Neuronal stem cell (in vitro differentiated cells): ENCODE measurements at regions not wholly inside any gene's neighbourhood (a gene's known extent, or its start where the extent isn't known, plus 50 kb on each side); places are given as distances from the start of the nearest gene placed in this dataset.

ENCODE experiments used
- DNase-seq: peaks from one replicate; pipeline ENCODE4 v3.0.0-alpha.2; 2013; ENCODE audit warnings: low spot score
- H2AFZ ChIP-seq: one replicate; pipeline ENCODE4 v1.6.1; 2013; ENCODE audit warnings: mild to moderate bottlenecking, low read length, inconsistent platforms
- H2AK5ac ChIP-seq: 2 replicates; pipeline ENCODE4 v1.6.1; 2013; ENCODE audit warnings: low read depth, mild to moderate bottlenecking, inconsistent platforms, low read length, moderate library complexity, mixed read lengths
- H2BK120ac ChIP-seq: 2 replicates; pipeline ENCODE4 v1.6.1; 2013; ENCODE audit warnings: low read depth, mild to moderate bottlenecking, inconsistent platforms, low read length, moderate library complexity, mixed read lengths
- H2BK12ac ChIP-seq: one replicate; pipeline ENCODE4 v1.6.1; 2013; ENCODE audit warnings: low read length, inconsistent platforms
- H2BK15ac ChIP-seq: 2 replicates; pipeline ENCODE4 v1.6.1; 2013; ENCODE audit warnings: mild to moderate bottlenecking, low read length, inconsistent platforms, mixed read lengths
- H2BK5ac ChIP-seq: one replicate; pipeline ENCODE4 v1.6.1; 2013; ENCODE audit warnings: inconsistent platforms, mild to moderate bottlenecking, low read length, moderate library complexity
- H3K14ac ChIP-seq: one replicate; pipeline ENCODE4 v1.6.1; 2013; ENCODE audit warnings: low read length, inconsistent platforms
- H3K18ac ChIP-seq: 2 replicates; pipeline ENCODE4 v1.6.1; 2013; ENCODE audit warnings: low read length, inconsistent platforms
- H3K23ac ChIP-seq: 2 replicates; pipeline ENCODE4 v1.6.1; 2013; ENCODE audit warnings: low read depth, mild to moderate bottlenecking, mixed read lengths, low read length, inconsistent platforms; ENCODE audit not compliant: poor library complexity
- H3K27ac ChIP-seq: replicated peaks from 3 replicates; pipeline ENCODE4 v1.5.1; 2013; ENCODE audit warnings: low read length, inconsistent platforms
- H3K27me3 ChIP-seq, 3 experiments: 2 replicates each; pipeline ENCODE4 v1.6.1; 2013; ENCODE audit warnings: low read length in 3 of 3, mild to moderate bottlenecking in 2 of 3, inconsistent platforms in 1 of 3, low read depth in 1 of 3, mixed read lengths in 1 of 3, moderate library complexity in 1 of 3; ENCODE audit not compliant: control insufficient read depth in 3 of 3, insufficient read depth in 3 of 3
- H3K36me3 ChIP-seq, 2 donors: replicated peaks in 1 of 2; 2 replicates each; pipeline ENCODE4 v1.6.1; 2013; ENCODE audit warnings: low read length in 2 of 2; ENCODE audit not compliant: control insufficient read depth in 2 of 2, insufficient read depth in 2 of 2
- H3K4ac ChIP-seq: 2 replicates; pipeline ENCODE4 v1.6.1; 2013; ENCODE audit warnings: inconsistent platforms, mild to moderate bottlenecking, low read length, moderate library complexity
- H3K4me1 ChIP-seq, 2 donors: 1 replicate in 1 of 2; 2 replicates in 1 of 2; pipeline ENCODE4 v1.6.1; 2013; ENCODE audit warnings: low read length in 2 of 2, low read depth in 1 of 2; ENCODE audit not compliant: control insufficient read depth in 2 of 2, insufficient read depth in 1 of 2
- H3K4me2 ChIP-seq: one replicate; pipeline ENCODE4 v1.6.1; 2013; ENCODE audit warnings: mild to moderate bottlenecking, low read length, inconsistent platforms; ENCODE audit not compliant: insufficient read depth, poor library complexity, severe bottlenecking
- H3K4me3 ChIP-seq, 2 donors: 2 replicates each; pipeline ENCODE4 v1.5.1; 2013; ENCODE audit warnings: low read length in 2 of 2, mild to moderate bottlenecking in 2 of 2, inconsistent platforms in 1 of 2, moderate library complexity in 1 of 2
- H3K79me1 ChIP-seq: one replicate; pipeline ENCODE4 v1.6.1; 2013; ENCODE audit warnings: low read depth, mild to moderate bottlenecking, inconsistent platforms, low read length, moderate library complexity
- H3K9ac ChIP-seq: one replicate; pipeline ENCODE4 v1.6.1; 2013; ENCODE audit warnings: mild to moderate bottlenecking, low read depth, low read length, inconsistent platforms; ENCODE audit not compliant: poor library complexity
- H3K9me3 ChIP-seq, 2 donors: replicated peaks in 1 of 2; 2 replicates each; pipeline versions ENCODE3 to v1.6.1; 2013; ENCODE audit warnings: low read length in 2 of 2, mild to moderate bottlenecking in 2 of 2, inconsistent platforms in 1 of 2, low read depth in 1 of 2, mixed read lengths in 1 of 2, moderate library complexity in 1 of 2; ENCODE audit not compliant: control insufficient read depth in 2 of 2, insufficient read depth in 1 of 2
- H4K8ac ChIP-seq: one replicate; pipeline ENCODE4 v1.6.1; 2013; ENCODE audit warnings: low read depth, mild to moderate bottlenecking, inconsistent platforms, low read length, moderate library complexity
- H4K91ac ChIP-seq: one replicate; pipeline ENCODE4 v1.6.1; 2013; ENCODE audit warnings: low read length, low read depth, mild to moderate bottlenecking, inconsistent platforms; ENCODE audit not compliant: poor library complexity
- WGBS, 2 donors: extraction: QIAGEN DNeasy Blood & Tissue Kit; methylation state at CpG; one replicate each; pipeline ENCODE4 v1.1.7; 2013; ENCODE audit warnings: missing lambda C conversion rate in 2 of 2, mixed read lengths in 1 of 2; ENCODE audit not compliant: insufficient read length in 2 of 2, insufficient replicate concordance in 1 of 2; ENCODE audit errors: extremely low coverage in 2 of 2; 5-methylcytosine and 5-hydroxymethylcytosine counted together

DNA sequence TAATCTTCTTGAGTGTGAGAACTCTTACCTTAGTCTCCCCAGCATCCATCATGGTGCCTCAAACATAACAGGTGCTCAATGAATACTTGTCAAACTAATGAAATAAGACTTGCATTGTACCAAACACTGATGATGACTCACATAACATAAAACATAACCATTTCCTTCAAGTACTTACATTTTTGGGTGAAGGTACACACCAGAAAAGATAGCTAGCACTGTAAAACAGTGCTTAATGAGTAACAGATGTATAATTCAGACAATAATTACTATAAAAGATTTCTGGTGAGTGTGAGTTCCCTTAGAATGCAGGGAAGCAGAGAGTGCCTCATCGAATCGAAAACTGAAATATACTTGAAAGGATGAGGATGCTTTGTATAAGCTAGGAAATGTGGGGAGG, 70.1 kb upstream of the HCCS start:
- Histone ChIP-seq H2AFZ (no peak overlapping the region), H2AK5ac (no peak overlapping the region), H3K4me2 (no peak overlapping the region)

DNA sequence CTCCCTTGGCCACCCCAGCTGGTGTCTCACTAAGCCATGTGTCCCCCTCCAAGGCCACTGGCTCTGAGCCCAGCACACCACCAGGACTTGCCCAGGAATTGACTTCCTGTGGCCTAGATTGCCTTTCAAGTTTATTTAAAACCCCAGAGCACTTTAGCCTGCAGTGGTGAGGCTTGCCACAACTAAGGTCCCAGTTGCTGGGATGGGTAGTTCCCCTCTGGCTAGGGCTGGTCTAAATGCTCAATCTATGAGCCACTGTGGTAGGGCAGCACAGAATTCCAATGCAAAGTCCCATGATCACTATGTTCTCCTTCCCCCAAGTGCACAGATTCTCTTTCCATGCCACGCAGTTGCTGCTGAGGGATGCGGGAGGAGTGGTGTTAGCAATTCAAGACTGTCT, 61.1 kb upstream of the HCCS start:
- no peak overlapping the region for H3K9ac ChIP-seq
- no peak overlapping the region for H2BK120ac ChIP-seq
- H3K23ac ChIP-seq: no peak overlapping the region
- no peak overlapping the region for H4K91ac ChIP-seq
- no peak overlapping the region for H2BK15ac ChIP-seq
- no peak overlapping the region for H3K27ac ChIP-seq
- H2BK12ac ChIP-seq: no peak overlapping the region
- DNase-seq: no peak
- no peaks in the 10 kb centered on the region for H3K79me1 ChIP-seq
- H3K4me2 ChIP-seq: no peak overlapping the region
- no peak overlapping the region for H3K4me3 ChIP-seq
- H3K18ac ChIP-seq: no peak overlapping the region
- H3K14ac ChIP-seq: no peak overlapping the region
- H3K9me3 ChIP-seq: no peaks in the 10 kb centered on the region
- H3K27me3 ChIP-seq: no peaks in the 10 kb centered on the region
- no peak overlapping the region for H2AFZ ChIP-seq
- no peaks in the 10 kb centered on the region for H3K36me3 ChIP-seq
- no peak overlapping the region for H2AK5ac ChIP-seq
- H3K4me1 ChIP-seq: no peaks in the 10 kb centered on the region
- WGBS, 2 donors: no CpG with 5 or more reads among the region's 2 CpGs
- no peak overlapping the region for H3K4ac ChIP-seq
- H4K8ac ChIP-seq: no peak overlapping the region
- no peak overlapping the region for H2BK5ac ChIP-seq

More for the DNA sequence above, 70.1 kb upstream of the HCCS start:
- H3K79me1 ChIP-seq: no peaks in the 10 kb centered on the region
- H3K9ac ChIP-seq: no peak overlapping the region
- no peaks in the 10 kb centered on the region for H3K36me3 ChIP-seq
- H3K27ac ChIP-seq: no peak overlapping the region
- H3K18ac ChIP-seq: no peak overlapping the region
- H4K91ac ChIP-seq: no peak overlapping the region
- no peak overlapping the region for H3K14ac ChIP-seq
- H3K23ac ChIP-seq: no peak overlapping the region
- no peak overlapping the region for H2BK15ac ChIP-seq
- no peak overlapping the region for H4K8ac ChIP-seq
- H2BK120ac ChIP-seq: no peak overlapping the region
- no peak overlapping the region for H2BK5ac ChIP-seq
- H2BK12ac ChIP-seq: no peak overlapping the region
- no peaks in the 10 kb centered on the region for H3K27me3 ChIP-seq
- whole genome bisulfite sequencing, 2 donors: no CpG with 5 or more reads among the region's 2 CpGs
- H3K4me1 ChIP-seq: no peaks in the 10 kb centered on the region
- H3K4me3 ChIP-seq: no peak overlapping the region
- DNase-seq: no peak
- no peak overlapping the region for H3K4ac ChIP-seq
- no peaks in the 10 kb centered on the region for H3K9me3 ChIP-seq

DNA sequence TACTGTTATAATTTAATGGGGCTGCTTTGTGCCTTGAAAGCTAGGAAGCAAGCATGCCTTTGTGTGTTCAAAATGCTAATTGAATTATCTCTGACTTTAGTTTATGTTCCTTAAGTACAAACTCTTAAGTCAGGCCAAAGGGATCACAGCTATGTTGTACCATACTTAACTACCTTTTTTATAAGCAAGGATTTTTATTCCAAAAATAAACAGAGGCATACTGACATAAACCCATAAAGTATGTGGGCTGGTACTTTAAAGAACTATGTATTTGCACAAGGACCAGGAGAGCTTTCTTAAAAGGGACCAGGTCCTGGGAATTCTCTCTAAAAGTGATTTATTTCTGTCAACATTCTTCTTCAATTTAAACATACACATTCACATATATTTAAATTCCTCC, 57.8 kb upstream of the HCCS start:
- H3K4me2 ChIP-seq: no peak overlapping the region
- no peak for DNase-seq
- H2AFZ ChIP-seq: no peak overlapping the region
- no peaks in the 10 kb centered on the region for H3K9me3 ChIP-seq
- H4K8ac ChIP-seq: no peak overlapping the region
- H2BK120ac ChIP-seq: no peak overlapping the region
- H2BK15ac ChIP-seq: no peak overlapping the region
- no peak overlapping the region for H4K91ac ChIP-seq
- H3K36me3 ChIP-seq: no peaks in the 10 kb centered on the region
- H3K4ac ChIP-seq: no peak overlapping the region
- no peak overlapping the region for H2BK5ac ChIP-seq
- no peak overlapping the region for H3K14ac ChIP-seq
- no peak overlapping the region for H3K23ac ChIP-seq
- H2AK5ac ChIP-seq: no peak overlapping the region
- no peak overlapping the region for H3K18ac ChIP-seq
- no peak overlapping the region for H2BK12ac ChIP-seq
- no peaks in the 10 kb centered on the region for H3K27me3 ChIP-seq
- no peak overlapping the region for H3K9ac ChIP-seq
- H3K4me1 ChIP-seq: no peaks in the 10 kb centered on the region
- H3K4me3 ChIP-seq: no peak overlapping the region
- H3K27ac ChIP-seq: no peak overlapping the region
- no peaks in the 10 kb centered on the region for H3K79me1 ChIP-seq

DNA sequence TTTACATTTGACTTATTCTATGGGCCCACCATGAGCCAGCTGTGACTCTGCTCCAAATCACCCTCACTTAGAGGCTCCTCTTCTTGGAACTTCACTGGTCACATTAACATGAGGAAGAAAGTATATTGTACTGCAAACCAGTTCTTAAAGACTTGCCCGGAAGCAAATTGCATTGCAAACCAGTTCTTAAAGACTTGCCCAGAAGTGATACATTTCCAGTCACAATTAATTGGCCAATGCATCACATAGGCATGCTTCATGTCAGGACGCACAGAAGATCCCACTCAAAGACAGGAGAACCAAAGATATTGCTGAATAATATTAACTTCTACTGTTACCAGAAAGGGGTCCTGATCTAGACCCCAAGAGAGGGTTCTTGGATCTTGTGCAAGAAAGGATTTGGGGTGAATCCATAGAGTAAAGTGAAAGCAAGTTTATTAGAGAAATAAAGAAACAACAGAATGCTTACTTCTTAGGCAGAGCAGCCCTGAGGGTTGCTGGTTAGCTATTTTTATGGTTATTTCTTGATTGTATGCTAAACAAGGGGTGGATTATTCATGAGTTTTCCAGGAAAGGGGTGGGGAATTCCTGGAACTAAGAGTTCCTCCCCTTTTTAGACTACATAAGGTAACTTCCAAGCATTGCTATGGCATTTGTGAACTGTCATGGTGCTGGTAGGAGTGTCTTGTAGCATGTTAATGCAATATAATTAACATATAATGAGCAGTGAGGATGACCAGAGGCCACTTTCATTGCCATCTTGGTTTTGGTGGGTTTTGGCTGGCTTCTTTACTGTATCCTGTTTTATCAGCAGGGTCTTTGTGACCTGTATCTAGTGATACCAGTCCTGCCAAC, 54.6 kb upstream of the HCCS start:
- Histone ChIP-seq H3K36me3 (no peaks in the 10 kb centered on the region), H4K91ac (no peak overlapping the region), H2AK5ac (no peak overlapping the region), H2BK15ac (no peak overlapping the region), H2BK5ac (no peak overlapping the region), H3K79me1 (no peaks in the 10 kb centered on the region), H3K23ac (no peak overlapping the region), H3K4me2 (no peak overlapping the region), H3K4me1 (no peaks in the 10 kb centered on the region), H3K4ac (no peak overlapping the region), H2BK120ac (no peak overlapping the region), H2AFZ (no peak overlapping the region), H3K9ac (no peak overlapping the region), H3K27me3 (no peaks in the 10 kb centered on the region), H4K8ac (no peak overlapping the region), H3K27ac (no peak overlapping the region), H3K14ac (no peak overlapping the region), H3K9me3 (no peaks in the 10 kb centered on the region), H3K4me3 (no peak overlapping the region), H2BK12ac (no peak overlapping the region), H3K18ac (no peak overlapping the region)
- DNase-seq: no peak
- no CpG with 5 or more reads among the region's 2 CpGs for WGBS, 2 donors
